Lung microvascular endothelial cell (primary cell): ENCODE measurements at regions not wholly inside any gene's neighbourhood (a gene's known extent, or its start where the extent isn't known, plus 50 kb on each side); places are given as distances from the start of the nearest gene placed in this dataset.
"Not testable (repeated sequence)": the region's sequence is repeated elsewhere in the genome, so short reads cannot be mapped to it uniquely, and the experiment has no call there.

ENCODE experiments used
- DNase-seq, 2 donors: peaks; one replicate each; pipeline versions ENCODE4 v3.0.0 to v3.0.0-alpha.2; 2010; ENCODE audit warnings: low read depth in 2 of 2

DNA sequence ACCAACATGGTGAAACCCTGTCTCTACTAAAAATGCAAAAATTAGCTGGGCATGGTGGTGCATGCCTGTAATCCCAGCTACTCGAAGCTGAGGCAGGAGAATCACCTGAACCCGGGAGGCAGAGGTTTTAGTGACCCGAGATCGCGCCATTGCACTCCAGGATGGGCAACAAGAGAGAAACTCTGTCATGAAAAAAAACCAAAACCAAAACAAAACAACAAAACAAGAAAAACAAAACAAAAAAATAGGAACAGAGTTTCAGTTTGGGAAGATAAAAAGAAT is 488.8 kb downstream of the SIPA1L2 start:
- not testable (repeated sequence) for DNase-seq

DNA sequence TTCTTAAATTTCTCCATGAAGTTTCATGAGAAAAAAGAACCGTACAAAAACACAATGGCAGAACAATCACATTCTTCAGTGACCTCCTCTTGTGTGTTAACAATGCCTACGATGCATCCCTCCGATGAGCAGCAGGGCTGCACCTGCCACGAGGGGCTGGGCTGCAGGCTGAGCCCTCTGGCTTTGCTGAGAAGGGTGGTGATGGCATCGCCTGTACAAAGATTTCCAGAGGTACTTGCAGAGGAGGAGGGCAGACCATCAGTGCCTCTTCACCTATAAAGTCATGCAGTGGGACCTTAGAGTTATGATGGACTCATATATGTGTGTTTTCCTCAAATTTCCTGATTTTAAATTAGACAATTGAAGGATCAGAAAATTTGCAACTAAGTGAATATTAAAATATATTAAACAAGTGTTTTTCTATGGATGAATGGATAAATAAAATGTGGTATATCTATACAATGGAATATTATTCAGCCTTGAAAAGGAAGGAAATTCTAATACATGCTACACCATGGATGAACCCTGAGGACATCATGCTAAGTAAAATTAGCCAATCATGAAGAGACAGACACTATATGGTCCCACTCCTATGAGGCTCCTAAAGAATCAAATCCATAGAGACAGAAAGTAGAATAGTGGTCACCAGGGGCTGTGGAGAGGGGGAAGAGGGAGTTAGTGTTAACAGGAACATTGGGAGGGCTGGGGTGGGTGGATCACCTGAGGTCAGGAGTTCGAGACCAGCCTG is 489.3 kb downstream of the SIPA1L2 start:
- DNase-seq: no peak

DNA sequence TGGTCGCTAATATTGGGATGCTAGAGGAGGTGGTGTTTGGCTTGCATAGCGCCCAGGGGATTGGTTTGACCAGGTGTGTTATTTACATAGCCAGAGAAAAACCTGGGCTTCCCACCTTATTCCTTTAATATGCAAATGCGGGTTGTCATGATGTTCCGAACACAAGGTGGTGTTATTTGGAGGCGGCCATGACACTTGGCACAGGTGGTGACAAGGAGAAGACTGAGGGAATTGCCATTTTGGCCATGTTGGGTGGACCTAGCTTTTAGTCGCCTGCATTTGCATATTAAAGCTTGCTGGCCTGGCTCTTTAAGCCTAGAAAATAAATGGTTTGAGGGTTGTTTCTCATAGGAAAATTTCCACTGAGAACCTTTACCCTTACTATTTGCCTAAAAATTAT is 490.5 kb downstream of the SIPA1L2 start:
- no peak for DNase-seq

DNA sequence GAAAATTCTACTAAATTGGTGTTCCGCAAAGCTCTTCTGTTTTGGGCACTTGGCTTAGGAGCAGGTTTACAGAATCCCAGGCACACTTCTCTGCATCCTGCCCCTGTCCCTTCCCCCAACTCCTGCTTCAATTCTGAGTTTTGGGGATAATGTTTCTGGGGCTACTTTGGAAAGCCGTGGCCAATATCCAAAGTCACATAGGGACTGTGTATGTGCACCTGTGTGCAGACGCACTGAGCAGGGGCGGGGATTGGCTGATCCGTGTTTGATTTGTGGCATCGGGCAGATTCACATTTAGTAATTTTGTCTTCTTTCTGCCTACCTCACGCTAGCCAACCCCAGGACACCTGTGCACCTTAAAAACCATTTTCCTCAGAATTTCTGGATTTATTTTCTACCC is 491.9 kb downstream of the SIPA1L2 start:
- no peak for DNase-seq

DNA sequence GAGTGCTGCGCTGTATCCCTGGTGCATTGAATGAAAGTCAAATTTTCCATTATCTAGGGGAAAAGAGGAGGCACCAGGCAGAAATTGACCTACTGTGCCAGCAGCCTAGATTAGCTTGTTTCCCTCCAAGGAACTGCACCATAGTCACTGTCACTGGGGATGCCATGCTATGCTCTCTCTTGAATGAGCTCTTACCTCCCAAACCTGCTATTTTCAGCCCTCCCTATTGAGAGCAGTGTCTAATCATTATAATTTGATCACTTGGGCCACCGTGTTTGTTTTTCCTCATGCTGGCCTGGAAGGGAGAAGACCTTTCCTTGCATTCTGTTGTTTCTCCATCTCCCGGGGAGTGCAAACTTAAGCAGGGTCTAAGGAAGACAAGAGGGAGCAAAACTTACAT is 492.9 kb downstream of the SIPA1L2 start:
- DNase-seq: no peak

DNA sequence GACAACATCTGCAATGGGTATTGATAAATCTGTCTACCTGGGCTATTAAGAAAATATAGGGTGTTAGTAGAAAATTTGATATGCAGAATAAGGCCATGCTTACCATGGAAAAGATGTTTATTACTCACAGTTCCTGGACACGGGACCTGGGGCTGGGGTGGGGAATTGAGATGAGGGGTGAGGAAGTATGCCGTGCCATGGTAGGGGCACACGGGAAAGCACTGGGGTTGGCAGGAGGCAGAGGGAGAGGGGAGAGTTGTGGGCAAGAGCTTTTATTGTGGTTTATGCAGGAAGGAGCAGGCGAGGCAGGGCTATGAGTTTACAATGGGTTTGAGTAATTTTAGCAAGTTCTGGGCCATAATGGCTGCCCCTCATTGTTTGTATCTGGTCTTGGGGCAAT is 493.8 kb downstream of the SIPA1L2 start:
- DNase-seq: no peak

DNA sequence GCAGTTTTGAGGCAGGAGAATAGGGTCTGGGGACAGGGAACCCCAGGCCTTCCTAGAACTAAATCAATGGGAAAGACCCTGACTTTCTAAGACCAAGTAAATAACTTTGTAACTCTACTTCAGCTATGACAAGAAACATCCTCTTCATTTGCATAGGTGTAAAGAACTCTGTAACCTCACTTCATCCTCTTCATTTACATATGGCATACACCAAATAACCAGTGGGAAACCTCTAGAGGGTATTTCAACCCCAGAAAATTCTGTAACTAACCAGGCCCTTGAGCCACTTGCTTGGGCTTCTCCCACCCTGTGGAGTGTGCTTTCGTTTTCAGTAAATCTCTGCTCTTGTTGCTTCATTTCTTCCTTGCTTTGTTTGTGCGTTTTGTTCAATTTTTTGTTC is 495.6 kb downstream of the SIPA1L2 start:
- no peak for DNase-seq

DNA sequence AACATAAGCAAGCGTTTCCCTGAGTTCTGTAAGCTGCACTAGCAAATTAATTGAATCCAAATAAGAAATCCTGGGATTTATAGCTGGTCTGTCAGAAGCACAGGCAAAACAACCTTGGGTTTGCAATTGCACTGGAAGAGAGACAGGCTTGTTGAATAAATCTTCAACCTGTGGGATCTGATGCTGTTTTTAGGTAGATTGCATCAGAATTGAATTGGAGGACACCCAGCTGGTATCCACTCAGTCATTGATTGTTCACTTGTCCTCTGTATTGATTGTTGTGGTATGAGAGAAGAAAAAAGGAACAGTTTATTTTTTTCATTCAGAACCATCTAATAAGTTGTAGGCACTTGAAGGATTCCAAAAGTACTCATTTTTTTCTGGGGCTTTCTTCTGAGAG is 497.4 kb downstream of the SIPA1L2 start:
- no peak for DNase-seq

DNA sequence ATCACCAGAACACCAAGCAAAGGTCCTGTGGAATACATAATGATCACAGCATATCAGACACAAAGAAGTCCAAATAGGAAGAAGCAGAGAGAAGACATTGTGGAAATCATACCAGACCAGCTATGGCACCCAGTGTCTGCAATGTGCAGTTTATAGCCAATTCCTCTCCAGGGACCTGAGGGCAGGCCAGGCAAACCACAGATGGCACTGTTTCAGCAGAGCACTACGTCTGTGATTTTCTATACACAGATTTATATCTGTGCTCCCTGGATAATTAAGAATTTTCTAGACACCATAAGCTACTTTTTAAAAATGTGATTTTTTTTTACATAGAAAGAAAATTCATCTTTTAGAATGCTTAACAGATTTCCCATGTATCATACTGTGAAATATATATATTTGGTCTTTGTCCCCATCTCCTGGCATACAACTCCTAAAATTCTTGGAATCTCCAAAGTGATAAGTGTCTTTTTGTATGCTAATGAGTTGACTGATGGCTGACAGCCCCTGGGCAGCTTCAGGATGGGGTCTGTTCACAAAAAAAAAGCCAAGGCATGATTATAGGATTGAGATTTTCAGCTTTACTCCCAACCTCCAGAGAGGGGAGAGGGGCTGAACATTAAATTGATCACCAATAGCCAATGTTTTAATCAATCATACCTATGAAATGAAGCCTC is 498.1 kb downstream of the SIPA1L2 start:
- DNase-seq: no peak

DNA sequence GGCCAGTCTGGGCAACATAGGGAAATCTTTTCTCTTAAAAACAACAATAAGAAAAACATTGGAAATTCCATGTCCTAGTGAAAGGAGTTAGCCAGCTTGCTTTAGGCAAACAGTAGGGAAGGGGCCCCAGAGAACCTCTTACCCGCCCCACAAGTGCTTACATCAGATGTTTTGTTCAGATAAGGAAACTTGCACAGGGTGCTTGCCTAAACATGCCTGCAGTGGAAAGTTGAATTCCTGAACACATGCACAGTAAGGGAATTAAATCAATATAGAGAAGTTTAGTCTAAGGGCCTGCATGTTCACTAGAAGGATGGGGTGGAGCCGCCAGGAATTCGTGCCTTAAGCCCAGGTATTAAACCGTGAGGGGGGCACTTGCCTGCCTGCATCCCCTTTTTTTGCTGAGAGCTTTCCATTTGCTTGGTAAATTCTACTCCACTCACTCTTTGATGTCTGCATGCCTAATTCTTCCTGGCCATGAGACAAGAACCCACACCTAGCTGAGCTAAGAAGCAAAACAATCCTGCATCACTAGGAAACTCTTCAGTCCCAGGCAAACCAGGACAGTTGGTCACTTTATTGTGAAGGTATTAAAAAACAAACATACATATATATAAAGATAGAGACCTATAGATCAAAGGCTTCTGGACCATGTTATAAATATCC is 499.0 kb downstream of the SIPA1L2 start:
- no peak for DNase-seq

DNA sequence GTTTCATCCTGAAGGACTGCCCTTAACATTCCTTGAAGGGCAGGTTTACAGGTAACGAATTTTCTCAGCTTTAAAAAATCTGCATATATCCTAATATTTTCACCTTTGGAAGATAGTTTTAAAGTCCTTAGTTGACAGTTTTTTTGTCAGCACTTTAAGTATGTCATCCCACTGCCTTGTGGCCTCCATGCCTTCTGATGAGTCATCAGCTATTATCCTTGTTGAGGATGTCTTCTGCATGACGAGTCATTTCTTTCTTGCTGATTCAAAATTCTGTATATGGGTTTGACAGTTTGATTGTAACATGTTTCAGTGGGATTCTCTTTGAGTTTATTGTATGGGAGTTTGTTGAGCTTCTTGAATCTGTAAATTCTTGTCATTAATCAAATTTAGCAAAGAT is 500.6 kb downstream of the DISC1 start:
- DNase-seq: peak in 1 of 2 donors; percentile 78

DNA sequence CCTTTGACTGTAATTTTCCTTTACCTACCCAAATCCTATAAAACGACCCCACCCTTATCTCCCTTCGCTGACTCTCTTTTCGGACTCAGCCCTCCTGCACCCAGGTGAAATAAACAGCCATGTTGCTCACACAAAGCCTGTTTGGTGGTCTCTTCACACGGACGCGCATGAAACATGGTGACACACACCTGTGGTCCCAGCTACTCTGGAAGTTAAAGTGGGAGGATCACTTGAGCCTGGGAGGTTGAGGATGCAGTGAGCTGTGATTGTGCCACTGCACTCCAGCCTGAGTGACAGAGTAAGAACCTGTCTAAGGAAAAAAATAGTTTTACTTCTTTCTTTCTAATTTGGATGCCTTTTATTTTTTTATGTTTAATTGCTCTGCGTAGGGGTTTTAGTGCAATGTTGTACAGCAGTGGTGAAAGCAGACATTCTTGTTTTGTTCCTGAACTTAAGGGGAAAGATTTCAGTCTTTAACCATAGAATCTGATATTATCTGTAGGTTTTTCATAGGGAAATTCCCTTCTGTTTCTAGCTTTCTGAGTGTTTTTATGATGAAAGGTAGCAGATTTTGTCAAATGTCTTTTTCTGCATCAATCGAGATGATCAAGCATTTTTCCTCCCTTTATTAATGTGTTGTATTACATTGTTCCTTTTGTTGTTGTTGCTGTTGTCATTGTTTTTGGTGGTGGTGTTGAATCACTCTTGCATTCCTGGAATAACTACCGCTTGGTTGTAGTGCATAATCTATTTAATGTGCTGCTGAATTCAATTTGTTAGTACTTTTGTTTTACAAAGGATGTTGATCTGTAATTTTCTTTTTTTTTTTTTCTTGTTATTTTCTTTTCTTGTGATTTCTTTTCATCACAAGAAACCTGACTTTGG is 497.4 kb downstream of the DISC1 start:
- DNase-seq: peak in 1 of 2 donors; percentile 22

DNA sequence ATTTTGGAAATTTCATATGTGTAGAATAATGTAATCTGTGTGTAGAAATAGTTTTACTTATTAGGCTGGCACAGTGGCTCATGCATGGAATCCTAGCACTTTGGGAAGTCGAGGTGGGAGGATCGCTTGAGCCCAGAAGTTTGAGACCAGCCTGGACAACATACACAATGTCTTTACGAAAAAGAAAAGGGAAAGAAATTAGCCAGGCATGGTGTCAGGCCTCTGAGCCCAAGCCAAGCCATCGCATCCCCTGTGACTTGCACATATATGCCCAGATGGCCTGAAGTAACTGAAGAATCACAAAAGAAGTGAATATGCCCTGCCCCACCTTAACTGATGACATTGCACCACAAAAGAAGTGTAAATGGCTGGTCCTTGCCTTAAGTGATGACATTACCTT is 491.3 kb downstream of the DISC1 start:
- not testable (repeated sequence) for DNase-seq

DNA sequence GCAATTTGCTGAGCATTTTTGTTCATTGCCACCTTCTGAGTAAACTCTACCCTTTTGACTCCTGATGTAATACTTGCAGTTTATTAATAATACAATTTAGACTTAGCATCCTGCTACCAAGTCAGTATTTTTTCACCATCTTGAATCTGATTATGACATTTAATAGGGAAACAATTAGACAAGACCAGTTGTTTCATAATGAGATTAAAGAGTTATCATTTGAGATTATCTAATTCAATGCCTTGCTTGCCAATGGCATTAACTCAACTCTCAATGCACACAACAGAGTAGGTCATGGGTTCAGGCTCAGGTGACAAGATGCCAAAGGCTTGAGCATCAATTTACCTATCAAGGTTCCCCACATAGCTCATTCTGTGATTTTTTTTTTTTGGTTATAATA is 488.4 kb downstream of the DISC1 start:
- no peak for DNase-seq

DNA sequence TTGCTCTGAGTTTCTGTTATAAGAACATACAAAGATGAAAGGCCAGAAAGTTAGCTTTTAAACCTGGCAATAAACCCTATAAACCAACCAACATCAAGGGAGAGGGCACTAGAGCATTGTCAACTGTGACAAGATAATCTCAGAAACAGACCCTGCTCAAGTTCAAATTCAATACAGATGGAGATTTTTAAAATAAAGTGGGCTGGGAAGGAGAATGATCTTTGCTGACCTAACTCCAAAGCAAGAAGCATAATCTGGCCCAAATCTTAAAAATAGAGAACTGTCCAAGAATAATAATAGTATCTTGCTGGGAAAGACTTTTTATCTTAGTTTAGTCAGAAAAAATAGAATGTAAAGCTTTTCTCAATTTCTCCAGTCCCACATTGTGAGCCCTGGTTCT is 485.5 kb downstream of the DISC1 start:
- no peak for DNase-seq

DNA sequence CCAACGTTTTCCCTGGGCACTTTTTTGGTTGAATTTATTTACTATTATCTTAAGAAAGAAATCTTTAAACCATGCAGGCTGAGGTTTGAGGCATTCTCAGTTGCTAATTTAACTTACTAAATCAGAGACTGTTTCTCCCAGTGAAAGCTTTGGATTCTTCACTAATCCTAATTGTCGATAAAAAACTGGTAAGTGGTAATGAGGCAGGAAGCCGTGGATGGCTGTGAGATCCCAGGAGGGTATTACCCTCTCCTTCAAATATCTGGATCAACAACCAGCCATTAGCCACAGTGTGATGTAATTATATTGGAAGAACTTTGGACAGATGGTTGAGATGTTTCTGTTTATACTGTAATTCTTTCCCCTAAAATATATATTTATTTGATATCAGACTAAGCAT is 485.0 kb downstream of the DISC1 start:
- DNase-seq: no peak

DNA sequence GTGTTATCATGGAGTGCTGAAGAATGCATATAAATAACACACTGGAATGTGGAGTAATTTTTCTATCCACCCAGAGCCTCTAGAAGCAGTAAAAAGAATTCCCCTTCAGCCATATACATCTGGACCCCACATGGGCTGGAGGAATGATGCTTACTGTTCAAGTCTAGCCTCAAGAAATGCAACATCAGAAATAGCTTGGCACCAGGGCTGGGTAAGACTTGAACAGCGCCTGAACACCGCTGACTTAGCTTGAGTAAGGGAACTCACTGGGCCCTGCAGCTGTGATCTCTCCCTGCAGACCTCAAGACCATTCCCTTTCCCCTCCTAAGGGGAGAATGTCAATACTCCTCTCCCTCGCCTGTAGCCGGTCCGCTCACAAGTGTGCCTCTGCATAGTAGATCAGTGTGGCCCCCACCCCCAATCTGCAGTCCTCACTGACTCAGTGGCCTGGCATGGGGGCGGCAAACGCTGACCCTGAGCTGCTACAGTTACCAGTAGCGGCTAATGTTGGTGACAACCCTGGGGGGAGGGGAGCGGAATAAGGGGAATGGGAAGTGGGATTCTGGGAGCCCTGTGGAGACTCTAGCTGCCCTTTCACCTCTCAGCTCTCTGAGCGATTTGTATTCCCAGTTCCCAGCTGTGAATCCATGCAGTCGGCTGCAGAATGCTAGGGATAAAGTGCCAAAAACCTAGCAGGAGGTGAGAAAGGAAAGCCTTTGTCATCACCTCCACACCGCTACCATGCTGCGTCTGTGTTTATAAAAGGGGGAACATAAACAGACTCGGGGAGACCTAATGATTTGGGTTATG is 483.9 kb downstream of the DISC1 start:
- DNase-seq: no peak

DNA sequence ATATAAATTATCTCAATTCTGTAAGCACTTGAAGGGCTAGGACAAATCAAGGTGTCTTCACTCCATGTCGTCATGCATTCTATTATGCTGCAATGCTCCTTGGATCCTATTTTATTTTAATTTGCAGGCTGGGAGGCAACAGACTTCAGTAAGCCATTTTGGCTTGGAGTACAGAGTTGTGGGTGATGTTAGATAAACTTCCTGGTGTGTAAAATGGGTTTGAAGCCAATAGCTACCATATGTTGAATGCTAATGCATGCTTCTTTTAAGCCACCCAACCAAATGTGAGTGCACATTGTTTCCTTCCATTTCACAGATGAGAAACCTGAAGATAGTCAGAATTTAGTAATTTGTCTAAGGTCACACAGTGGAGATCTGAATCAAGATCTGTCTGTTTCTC is 482.8 kb downstream of the DISC1 start:
- no peak for DNase-seq

DNA sequence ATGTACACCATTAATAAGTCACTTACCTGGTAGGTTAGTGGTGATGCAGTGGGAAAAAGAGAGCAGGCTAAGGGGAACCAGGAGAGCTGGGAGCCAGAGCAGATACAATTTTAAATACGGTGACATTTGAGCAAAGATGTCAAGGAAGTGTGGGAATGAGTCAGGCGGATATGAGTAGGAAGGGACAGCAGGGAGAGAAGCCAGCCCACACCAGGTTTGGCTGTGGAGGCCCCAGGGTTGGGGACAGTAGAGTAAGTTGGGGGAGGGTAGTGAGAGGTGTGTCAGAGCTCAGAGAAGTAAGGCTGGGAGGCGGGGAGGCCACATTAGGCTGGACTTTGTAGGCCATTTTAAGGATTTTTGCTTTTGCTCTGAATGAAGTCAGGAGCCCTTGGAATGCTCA is 482.0 kb downstream of the DISC1 start:
- peak; percentile 13 to 37 for DNase-seq

DNA sequence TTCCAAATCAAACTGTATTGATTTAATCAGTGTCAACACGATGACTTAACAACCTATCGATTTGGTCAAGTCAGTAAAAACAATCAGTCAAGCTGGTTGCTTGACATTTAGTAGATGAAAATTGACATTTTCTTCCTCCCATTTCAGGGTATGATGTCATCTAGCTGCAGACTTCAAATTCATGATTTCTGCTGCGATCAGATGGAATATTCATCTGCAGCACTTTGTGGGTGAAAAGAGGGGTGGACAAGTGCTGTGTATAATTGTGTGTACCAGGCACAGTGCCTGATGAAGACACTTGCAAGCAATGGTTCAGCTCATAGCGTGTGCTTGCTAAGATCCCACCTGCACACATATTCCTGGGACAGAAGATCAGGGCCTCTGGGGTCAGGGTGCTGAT is 479.8 kb downstream of the DISC1 start:
- no peak for DNase-seq

DNA sequence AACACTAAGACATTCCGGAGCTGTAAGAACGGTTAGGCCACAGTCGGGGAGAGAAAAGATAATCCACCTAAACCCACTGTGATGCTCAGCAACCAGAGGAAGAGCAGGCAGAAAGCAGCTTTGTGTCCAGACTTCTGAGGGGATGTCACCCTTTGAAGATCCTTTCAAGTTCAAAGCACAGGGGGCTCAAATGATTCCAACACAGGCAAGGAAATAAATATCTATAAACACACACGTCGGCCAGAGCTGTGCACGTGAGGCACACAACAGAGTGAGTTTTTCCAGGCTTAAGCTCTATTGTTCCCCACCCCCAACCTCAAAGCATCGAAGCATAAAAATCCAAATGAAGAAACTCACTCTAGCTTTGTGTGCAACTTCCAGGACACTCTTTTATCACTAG is 479.0 kb downstream of the DISC1 start:
- no peak for DNase-seq
